ENCODE measurements at regions not wholly inside any gene's neighbourhood (a gene's known extent, or its start where the extent isn't known, plus 50 kb on each side); places are given as distances from the start of the nearest gene placed in this dataset.

GRCh38 chr13:26968431-26969341 lies 202.9 kb downstream of the USP12 start:
- TF ChIP-seq PAX5 (IDR thresholded peaks at IDR 0.05; ENCODE audit: insufficient read depth, low read length, severe bottlenecking) (no peak), SPI1 (IDR thresholded peaks at IDR 0.05; ENCODE audit: low read depth, low read length) (no peak), POU2F2 (IDR thresholded peaks at IDR 0.05; ENCODE audit: low read depth, low read length) (no peak), POLR2AphosphoS5 (IDR thresholded peaks at IDR 0.05; ENCODE audit: low read depth, low read length) (no peak), TAF1 (IDR thresholded peaks at IDR 0.05; ENCODE audit: low read depth, low read length) (no peak), POLR2A (IDR thresholded peaks at IDR 0.05; ENCODE audit: low read depth, low read length) (no peak)
- FAIRE-seq = no peak

GRCh38 chr13:26967119-26968038 lies 204.2 kb downstream of the USP12 start:
- DNase-seq (ENCODE audit: insufficient read length, low spot score) (no peak), FAIRE-seq (no peak)
- TF ChIP-seq SPI1 (IDR thresholded peaks at IDR 0.05; ENCODE audit: low read depth, low read length) = no peak

More at GRCh38 chr13:26968431-26969341, 202.9 kb downstream of the USP12 start:
- DNase-seq (ENCODE audit: insufficient read length, low spot score) = no peak

DNA sequence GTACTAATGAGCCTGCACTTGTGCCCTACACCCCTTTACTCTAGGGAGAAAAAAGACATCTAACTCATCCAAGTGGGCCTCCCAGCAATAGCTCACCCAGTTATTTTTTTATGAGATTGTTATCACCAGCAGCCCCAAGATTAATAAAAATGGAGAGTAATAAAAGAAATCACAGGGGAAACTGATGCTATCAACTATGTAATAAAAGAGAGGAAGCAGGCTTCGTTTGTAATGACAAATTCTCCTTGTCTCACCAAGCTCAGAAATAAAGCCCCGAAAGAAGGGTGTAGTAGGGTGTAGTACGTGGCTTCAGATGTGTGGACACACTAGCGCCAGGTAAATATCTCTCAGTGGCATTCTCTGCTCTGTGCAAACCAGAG lies 204.9 kb downstream of the USP12 start:
- no peak for DNase-seq (ENCODE audit: insufficient read length, low spot score)
- FAIRE-seq = no peak
- TF ChIP-seq PAX5 (IDR thresholded peaks at IDR 0.05; ENCODE audit: insufficient read depth, low read length, severe bottlenecking) (no peak), POLR2A (IDR thresholded peaks at IDR 0.05; ENCODE audit: low read depth, low read length) (no peak), TAF1 (IDR thresholded peaks at IDR 0.05; ENCODE audit: low read depth, low read length) (no peak), SPI1 (IDR thresholded peaks at IDR 0.05; ENCODE audit: low read depth, low read length) (no peak), POU2F2 (IDR thresholded peaks at IDR 0.05; ENCODE audit: low read depth, low read length) (no peak), POLR2AphosphoS5 (IDR thresholded peaks at IDR 0.05; ENCODE audit: low read depth, low read length) (no peak)

- TF ChIP-seq SPI1 (IDR thresholded peaks at IDR 0.05; ENCODE audit: low read depth, low read length) (no peak), POLR2A (IDR thresholded peaks at IDR 0.05; ENCODE audit: low read depth, low read length) (no peak), POLR2AphosphoS5 (IDR thresholded peaks at IDR 0.05; ENCODE audit: low read depth, low read length) (no peak), PAX5 (IDR thresholded peaks at IDR 0.05; ENCODE audit: insufficient read depth, low read length, severe bottlenecking) (no peak), TAF1 (IDR thresholded peaks at IDR 0.05; ENCODE audit: low read depth, low read length) (no peak), POU2F2 (IDR thresholded peaks at IDR 0.05; ENCODE audit: low read depth, low read length) (no peak)
- FAIRE-seq (no peak), DNase-seq (ENCODE audit: insufficient read length, low spot score) (no peak)
Measured at GRCh38 chr13:26965952-26966700, 205.5 kb downstream of the USP12 start.

GRCh38 chr13:26964278-26965250 lies 204.0 kb upstream of the GPR12 start:
- FAIRE-seq (no peak), DNase-seq (ENCODE audit: insufficient read length, low spot score) (no peak)

GRCh38 chr13:26962671-26963070 lies 202.1 kb upstream of the GPR12 start:
- FAIRE-seq (no peak), DNase-seq (ENCODE audit: insufficient read length, low spot score) (no peak)
- TF ChIP-seq SPI1 (IDR thresholded peaks at IDR 0.05; ENCODE audit: low read depth, low read length) (no peak), POU2F2 (IDR thresholded peaks at IDR 0.05; ENCODE audit: low read depth, low read length) (no peak), TAF1 (IDR thresholded peaks at IDR 0.05; ENCODE audit: low read depth, low read length) (no peak), PAX5 (IDR thresholded peaks at IDR 0.05; ENCODE audit: insufficient read depth, low read length, severe bottlenecking) (no peak)

More at GRCh38 chr13:26964278-26965250, 204.0 kb upstream of the GPR12 start:
- TF ChIP-seq POU2F2 (IDR thresholded peaks at IDR 0.05; ENCODE audit: low read depth, low read length) (no peak), SPI1 (IDR thresholded peaks at IDR 0.05; ENCODE audit: low read depth, low read length) (no peak), TAF1 (IDR thresholded peaks at IDR 0.05; ENCODE audit: low read depth, low read length) (no peak), POLR2AphosphoS5 (IDR thresholded peaks at IDR 0.05; ENCODE audit: low read depth, low read length) (no peak), PAX5 (IDR thresholded peaks at IDR 0.05; ENCODE audit: insufficient read depth, low read length, severe bottlenecking) (no peak), POLR2A (IDR thresholded peaks at IDR 0.05; ENCODE audit: low read depth, low read length) (no peak)

DNA sequence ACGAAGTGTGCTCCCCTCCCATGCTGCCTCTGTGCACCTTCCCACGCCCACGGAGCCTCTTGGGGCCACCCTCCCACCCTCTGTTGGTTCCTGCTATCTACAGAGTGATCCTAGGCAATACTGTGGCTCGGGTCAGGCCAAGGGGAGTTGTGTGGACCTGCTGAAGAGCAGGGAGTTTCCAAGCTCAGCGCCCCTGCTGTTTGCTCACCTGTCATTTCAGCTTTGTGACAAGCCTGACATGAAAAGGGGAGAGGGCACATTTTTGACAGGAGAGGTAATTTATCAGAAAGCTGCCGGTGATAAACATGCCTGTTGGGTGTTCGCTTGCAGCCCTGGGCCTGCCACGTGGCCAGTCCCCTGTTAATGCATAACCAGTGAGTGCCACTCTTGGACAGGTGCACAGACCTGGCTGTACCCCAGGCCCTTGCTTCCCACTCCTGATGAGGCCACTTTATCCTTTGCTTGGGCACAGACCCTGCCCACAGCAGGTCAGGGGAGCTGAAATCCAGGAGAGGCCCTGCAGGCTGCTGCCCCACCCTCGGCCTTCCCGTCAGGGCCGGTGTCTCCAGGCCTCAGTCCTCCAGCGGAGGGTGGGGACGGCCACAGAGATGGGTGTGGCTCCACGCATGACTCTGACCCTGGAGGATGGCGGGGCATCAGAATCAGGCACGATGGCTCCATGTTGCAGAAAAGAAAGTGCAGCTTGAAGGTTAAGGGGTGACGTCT lies 201.5 kb upstream of the GPR12 start:
- no peak for TF ChIP-seq POU2F2 (IDR thresholded peaks at IDR 0.05; ENCODE audit: low read depth, low read length)
- TF ChIP-seq SPI1 (IDR thresholded peaks at IDR 0.05; ENCODE audit: low read depth, low read length) = no peak
- TF ChIP-seq POLR2AphosphoS5 (IDR thresholded peaks at IDR 0.05; ENCODE audit: low read depth, low read length) = no peak
- no peak for TF ChIP-seq POLR2A (IDR thresholded peaks at IDR 0.05; ENCODE audit: low read depth, low read length)
- TF ChIP-seq TAF1 (IDR thresholded peaks at IDR 0.05; ENCODE audit: low read depth, low read length) = no peak
- TF ChIP-seq PAX5 (IDR thresholded peaks at IDR 0.05; ENCODE audit: insufficient read depth, low read length, severe bottlenecking) = no peak
- no peak for DNase-seq (ENCODE audit: insufficient read length, low spot score)
- no peak for FAIRE-seq

GRCh38 chr13:26957182-26957581 lies 196.6 kb upstream of the GPR12 start:
- no peak for TF ChIP-seq POLR2A (IDR thresholded peaks at IDR 0.05; ENCODE audit: low read depth, low read length)
- no peak for TF ChIP-seq SPI1 (IDR thresholded peaks at IDR 0.05; ENCODE audit: low read depth, low read length)
- no peak for TF ChIP-seq PAX5 (IDR thresholded peaks at IDR 0.05; ENCODE audit: insufficient read depth, low read length, severe bottlenecking)
- TF ChIP-seq TAF1 (IDR thresholded peaks at IDR 0.05; ENCODE audit: low read depth, low read length) = no peak
- TF ChIP-seq POLR2AphosphoS5 (IDR thresholded peaks at IDR 0.05; ENCODE audit: low read depth, low read length) = no peak
- no peak for TF ChIP-seq POU2F2 (IDR thresholded peaks at IDR 0.05; ENCODE audit: low read depth, low read length)
- DNase-seq (ENCODE audit: insufficient read length, low spot score) (no peak), FAIRE-seq (no peak)
